Erythroblast (primary cell): ENCODE measurements at regions not wholly inside any gene's neighbourhood (a gene's known extent, or its start where the extent isn't known, plus 50 kb on each side); places are given as distances from the start of the nearest gene placed in this dataset.

ENCODE experiments used
- DNase-seq, 2 experiments: peaks; one replicate each; lab custom pipeline; 2025; lab: John Stamatoyannopoulos, UW
- GATA1 ChIP-seq: IDR thresholded peaks from 2 replicates; pipeline ENCODE4 v1.6.1; 2011; ENCODE audit warnings: low read depth, mild to moderate bottlenecking, control low read depth, low read length, moderate library complexity
- POLR2A ChIP-seq: IDR thresholded peaks from 2 replicates; pipeline ENCODE4 v1.6.1; 2011; ENCODE audit warnings: mild to moderate bottlenecking, low read length

DNA sequence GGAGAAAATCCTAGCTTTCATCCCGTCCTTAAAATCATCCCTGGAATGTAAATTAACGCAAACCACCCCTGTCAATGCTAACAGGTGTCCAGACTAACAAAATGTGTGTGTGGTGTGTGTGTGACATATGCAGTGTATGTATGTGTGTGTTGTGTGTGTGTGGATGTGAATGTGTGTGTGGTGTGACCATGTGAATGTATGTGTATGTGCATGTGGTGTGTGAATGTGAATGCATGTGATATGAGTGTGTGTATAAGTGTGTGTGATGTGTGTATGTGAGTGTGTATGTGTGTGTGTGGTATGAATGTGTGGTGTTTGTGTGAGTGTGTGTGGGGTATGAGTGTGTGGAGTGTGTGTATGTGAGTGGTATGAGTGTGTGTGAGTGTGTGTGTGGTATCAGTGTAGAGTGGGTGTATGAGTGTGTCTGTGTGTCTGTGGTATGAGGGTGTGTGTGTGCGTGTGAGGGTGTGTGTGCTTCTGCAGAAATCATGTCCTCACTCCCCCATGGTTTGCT, 190.8 kb downstream of the TEX29 start:
- TF ChIP-seq GATA1 (no peak), POLR2A (no peak)
- DNase-seq = no peak

DNA sequence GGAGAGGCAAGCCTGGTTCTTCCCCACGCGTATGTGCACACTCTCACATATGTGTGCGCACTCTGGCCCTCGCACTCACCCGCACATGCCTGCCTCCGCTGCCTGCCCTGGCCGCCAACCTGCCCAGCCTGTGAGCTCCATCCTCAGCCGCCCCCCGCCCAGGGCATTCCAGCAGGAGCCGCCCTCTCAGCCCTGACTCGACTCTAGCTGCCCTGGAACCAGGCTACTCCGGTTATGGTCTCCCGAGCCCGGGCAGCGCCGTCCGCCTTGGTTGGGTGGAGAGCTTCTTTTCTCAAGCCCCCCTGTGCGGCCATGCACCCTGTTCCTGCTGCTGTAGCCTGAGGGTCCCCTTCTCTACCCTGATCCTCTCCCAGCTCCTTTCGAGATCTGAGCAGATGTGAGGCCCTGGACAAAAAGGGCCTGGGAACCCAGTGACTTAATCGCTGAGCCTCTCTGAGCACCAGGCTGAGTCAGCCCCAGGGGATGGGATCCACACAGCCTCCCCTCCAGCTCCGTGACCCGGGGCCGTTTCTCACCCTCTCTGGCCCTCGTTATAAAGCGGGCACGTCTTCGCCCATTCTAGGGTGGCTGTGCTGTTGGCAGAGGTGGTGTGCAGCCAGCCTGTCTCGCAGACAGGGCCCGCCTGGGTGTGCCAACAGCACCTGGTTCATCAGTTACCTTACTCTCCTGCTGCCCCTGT, 191.5 kb downstream of the TEX29 start:
- DNase-seq = no peak
- TF ChIP-seq GATA1 = no peak
- TF ChIP-seq POLR2A = no peak

DNA sequence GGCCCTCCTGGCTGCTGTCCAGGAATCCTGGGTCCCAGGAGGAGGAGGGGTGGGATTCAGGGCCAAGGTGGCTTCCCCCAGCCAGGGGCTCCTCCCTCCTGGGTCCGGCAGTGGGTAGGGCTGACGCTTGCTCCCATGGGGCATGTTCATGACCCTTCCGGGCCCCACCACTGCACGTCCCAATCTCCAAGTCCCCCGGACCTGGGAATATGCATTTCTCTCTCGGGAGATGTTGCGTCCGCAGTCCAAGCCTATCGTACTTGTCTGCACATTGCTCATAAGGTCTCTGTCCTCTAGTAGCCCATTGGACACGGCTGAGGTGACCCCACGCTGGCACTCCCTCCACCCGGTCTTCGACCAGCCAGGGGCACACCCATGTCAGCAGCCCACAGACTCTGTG, 192.3 kb downstream of the TEX29 start:
- no peak for TF ChIP-seq GATA1
- no peak for TF ChIP-seq POLR2A
- DNase-seq = no peak

DNA sequence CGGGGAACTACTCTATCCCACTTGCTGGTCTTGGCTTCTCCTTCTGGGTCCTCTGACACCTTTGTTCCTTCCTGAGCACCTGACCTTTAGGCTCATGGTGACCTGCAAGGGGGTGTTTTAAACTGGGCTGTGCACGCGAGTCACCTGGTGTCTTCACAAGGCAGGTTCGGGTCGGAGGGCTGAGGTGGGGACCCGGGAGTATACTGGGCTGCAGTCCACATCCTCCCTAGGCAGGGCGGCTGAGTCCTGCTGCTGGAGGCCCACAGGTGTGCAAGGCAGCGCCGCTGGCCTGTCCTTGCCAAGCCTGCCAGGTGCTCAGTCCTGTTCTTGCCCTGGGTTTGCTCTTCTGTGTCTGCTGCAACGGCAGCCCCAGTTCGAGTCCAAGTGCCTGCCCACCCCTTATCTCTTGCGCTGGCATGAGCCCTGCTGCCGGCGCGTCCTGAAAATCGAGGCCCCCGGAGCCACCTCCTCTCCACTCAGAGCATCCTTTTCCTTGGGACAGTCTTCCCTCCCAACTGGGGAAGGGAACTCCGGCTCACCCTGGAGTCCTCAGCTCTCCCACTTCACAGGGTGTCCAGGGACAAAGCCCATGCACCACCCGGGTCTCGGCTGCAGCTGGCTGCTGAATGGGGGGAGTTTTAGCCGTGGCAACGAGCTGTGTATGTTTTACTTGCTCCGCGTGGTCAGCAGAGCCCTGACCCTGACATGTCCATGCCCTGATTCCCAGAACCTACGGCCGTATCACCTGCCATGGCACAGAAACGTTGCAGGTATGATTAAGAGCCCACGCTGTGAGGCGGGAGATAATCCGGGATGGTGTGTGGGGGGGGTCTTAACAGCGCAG, 193.5 kb downstream of the TEX29 start:
- TF ChIP-seq POLR2A (no peak), GATA1 (no peak)
- no peak for DNase-seq

DNA sequence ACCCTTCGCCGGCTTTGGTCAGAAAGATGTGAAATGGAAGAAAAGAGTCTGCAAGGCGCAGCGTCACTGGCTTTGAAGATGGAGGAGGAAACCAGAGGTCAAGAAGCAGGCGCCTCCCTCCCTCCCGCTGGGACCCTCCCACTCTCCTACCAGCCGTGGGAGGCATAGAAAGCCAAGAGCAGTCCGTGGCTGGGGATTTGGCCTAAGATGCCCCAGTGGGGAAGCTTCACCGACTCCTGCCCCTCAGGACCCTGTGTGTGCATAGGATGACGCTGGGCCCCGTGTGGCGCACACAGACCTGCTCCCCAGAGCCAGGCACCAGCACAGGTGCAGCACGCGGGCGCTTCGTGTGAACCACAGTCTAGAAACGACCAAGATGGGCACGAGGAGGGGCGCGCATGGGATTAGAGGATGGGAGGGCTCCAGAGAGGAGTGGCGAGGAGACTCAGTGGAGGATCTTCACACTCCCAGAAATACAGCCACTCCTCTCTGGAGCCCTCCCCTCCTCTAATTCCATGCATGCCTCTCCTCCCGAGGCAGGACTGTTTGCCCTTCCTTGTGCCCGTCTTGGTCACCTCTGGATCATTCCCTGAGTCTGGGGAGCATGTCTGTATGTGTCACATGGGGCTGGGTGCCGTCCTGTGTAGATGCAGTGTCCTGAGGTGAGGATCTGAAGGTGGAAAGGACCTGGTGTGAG, 194.3 kb downstream of the TEX29 start:
- no peak for DNase-seq
- no peak for TF ChIP-seq GATA1

DNA sequence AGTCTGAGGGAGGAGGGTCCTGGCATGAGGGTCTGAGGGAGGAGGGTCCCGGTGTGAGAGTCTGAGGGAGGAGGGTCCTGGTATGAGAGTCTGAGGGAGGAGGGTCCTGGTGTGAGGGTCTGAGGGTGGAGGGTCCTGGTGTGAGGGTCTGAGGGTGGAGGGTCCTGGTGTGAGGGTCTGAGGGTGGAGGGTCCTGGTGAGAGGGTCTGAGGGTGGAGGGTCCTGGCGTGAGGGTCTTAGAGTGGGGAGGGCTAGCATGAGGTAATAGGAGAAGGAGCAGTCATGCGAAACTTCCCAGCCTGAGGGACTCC, 194.8 kb downstream of the TEX29 start:
- no peak for TF ChIP-seq POLR2A
- no peak for TF ChIP-seq GATA1
- DNase-seq = no peak

DNA sequence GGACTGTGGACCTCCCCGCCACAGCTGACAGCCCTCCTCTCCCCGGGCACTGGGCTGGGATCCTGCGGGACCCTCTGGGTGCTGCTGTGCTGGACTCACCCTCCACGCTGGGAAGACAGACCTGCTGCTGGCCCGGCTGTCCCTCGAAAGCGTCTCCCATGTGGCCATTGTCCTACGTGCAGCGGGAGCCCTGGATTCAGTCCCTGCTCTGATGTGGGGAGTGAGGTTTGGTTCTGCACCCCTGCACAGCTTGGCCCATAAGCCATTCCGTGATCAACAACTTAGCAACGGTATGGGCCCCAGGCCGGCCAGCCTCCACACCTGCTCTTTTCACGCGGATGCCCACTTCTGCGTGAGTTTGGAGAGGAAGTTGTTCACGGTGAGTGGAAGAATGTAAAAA, 195.2 kb downstream of the TEX29 start:
- TF ChIP-seq GATA1 = no peak
- TF ChIP-seq POLR2A = no peak
- DNase-seq = no peak

DNA sequence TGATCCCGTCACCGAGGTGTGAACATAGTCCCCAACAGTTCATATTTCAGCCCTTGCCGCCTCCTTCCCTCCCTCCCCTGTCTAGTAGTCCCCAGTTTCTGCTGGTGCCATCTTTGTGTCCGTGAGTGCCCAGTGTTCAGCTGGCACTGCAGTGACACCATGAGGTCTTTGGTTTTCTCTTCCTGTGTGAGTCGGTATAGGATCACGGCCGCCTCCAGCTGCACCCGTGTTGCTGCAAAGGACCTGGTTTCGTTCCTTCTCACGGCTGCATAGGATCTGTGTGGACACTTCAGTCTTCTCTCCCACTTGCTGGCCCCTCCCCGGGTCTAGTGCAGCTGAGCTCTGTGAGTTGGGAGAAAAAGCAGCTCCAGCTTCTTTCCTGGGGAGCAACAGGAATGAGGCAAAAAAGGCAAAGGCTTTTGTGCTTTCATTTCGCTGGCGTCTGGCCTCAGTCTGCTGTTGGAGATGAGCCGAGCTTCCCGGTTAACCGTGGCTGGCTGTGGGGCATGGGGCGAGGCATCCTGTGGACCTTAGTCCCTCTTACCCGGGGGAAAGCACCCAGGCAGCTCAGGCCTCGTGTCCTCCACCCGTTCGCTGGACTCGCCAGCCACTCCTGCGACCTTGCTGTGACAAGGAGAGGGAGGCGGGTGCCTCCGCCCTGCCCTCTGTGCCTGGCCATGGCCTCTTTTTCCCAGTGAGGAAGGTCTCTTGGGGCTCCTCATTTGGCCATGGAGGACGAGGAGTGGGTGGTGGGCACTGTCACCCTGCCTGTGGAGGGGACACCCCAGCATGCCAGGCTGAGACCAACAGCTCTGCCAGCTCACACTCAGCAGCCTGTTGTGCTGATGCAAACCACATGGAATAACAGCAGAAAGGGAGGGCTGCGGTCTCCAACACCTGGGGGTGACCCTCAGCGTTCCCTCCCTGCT, 196.5 kb downstream of the TEX29 start:
- DNase-seq = no peak
- no peak for TF ChIP-seq GATA1
- TF ChIP-seq POLR2A = no peak

DNA sequence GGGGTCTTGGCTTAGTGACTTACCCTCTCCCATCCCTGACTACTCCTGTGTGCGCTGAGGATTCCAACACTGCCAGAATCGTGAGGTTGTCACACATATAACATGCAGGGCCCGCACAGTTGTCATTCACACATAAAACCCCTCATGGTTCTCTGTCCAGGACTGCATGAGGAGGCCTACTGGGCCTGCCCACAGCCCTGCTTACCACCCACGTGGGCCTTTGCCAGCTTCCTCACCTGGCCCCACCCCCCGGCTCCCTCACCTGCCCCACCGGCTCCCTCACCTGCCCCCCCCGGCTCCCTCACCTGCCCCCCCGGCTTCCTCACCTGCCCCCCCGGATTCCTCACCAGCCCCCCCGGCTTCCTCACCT, 197.2 kb downstream of the TEX29 start:
- DNase-seq = no peak
- TF ChIP-seq POLR2A (no peak), GATA1 (no peak)

DNA sequence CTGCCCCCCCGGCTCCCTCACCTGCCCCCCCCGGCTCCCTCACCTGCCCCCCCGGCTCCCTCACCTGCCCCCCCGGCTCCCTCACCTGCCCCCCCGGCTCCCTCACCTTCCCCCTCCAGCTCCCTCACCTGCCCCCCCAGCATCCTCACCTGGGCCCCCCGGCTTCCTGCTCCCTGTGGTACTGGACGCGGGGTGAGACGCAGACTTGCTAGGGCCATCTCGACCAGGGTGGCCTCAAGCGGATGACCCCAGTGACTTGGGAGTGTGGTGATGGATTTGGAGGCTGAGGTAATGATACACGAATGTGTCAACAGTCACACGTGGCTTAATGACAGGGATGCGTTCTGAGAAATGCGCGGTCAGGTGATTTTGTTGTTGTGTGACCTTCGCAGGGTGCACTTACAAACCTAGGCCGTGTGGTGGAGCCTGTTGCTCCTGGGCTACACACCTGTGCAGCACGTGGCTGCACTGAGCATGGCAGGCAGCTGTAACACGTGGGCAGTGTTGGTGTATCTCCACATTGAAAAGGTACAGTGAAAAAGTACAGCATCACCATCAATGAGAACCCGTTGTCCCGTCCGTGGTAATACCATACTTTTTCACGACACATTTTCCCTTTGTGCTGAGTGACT, 197.8 kb downstream of the TEX29 start:
- TF ChIP-seq GATA1 (no peak), POLR2A (no peak)
- no peak for DNase-seq

DNA sequence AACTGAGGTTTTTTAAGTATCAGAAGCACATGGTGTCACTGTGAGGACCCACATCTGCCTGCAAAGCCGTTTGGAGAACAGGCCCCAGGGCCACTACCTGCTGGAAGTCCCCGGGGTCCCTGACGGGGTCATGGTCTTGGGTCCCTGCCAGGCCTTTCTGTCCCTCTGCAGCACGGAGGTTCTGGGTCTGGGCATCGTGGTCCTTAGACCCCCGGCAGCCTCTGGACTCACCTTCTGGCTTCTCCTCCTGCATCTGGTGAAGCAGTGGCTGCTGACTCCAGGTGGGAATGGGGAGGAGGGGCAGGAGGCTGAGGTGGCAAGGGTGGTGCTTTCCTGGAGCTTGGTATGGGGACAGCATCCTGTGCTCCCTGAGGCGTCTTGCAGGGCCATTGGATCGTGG, 198.6 kb downstream of the TEX29 start:
- no peak for TF ChIP-seq POLR2A
- no peak for TF ChIP-seq GATA1
- DNase-seq = no peak

DNA sequence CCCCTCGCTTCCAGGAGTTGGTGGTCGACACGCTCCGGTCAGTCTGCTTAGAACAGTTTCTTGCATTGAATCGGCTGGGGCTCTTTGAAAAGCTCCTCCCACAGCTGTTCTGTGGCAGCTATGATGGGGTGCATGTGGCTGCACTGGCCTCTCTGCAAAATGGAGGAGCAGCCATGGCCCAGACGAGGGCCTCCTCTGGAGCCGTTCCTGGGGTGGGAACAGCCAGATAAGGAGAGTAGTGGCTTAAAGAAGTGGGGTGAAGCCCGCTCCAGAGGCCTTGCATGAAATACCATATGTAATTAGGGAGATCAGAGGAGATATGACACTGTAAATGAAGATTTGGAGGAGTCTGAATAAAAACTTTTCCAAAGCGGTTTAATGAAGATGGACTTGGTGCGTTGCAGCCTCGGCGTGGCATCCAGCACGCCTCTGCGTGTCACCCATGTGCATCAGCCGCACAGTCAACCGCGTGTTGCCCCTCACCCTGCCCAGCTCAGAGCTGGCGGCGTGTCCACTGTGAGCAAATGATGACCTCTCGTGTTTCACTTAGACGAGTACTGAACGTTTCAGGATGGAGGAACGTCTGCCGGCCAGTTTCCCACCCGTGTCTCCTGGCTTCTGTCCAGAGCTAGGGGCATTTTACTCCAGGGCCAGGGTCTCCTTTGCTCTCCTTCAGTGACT, 199.2 kb downstream of the TEX29 start:
- no peak for DNase-seq
- no peak for TF ChIP-seq POLR2A
- TF ChIP-seq GATA1 = no peak

DNA sequence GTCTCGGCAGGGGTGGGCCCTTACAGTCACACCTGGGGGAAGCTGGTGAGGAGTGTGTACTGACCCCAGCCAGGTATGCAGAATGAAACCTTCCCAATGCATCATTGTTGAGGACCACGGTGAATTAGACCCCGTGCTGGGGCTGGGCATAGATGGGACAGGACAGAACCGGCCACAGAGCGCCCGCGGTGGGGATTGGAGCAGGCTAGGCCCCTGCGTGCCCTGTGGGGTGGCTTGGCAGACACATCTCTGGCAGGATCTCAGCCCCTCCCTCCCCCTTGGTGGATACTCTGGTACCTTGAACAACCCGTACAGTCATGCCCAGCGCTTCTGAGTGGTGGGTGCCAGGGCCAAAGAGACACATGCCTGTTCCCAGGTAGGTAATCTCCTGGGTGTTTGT, 200.6 kb downstream of the TEX29 start:
- TF ChIP-seq POLR2A (no peak), GATA1 (no peak)
- DNase-seq = no peak
